SK-N-SH (cell line): ENCODE measurements at regions not wholly inside any gene's neighbourhood (a gene's known extent, or its start where the extent isn't known, plus 50 kb on each side); places are given as distances from the start of the nearest gene placed in this dataset.
"Not testable (repeated sequence)": the region's sequence is repeated elsewhere in the genome, so short reads cannot be mapped to it uniquely, and the experiment has no call there.

Experiments used
- ELF1 ChIP-seq: IDR thresholded peaks from 2 replicates; pipeline ENCODE4 v1.4.0; 2012
- EP300 ChIP-seq, 2 experiments: IDR thresholded peaks; 2 replicates each; pipeline versions ENCODE4 v1.4.0 to v1.6.1; 2012; ENCODE audit warnings: borderline replicate concordance in 1 of 2, low read depth in 1 of 2, low read length in 1 of 2
- FOSL2 ChIP-seq: IDR thresholded peaks from 2 replicates; pipeline ENCODE4 v1.4.0; 2012; ENCODE audit warnings: low read depth, mild to moderate bottlenecking, moderate library complexity, borderline replicate concordance
- FOXM1 ChIP-seq: IDR thresholded peaks from 2 replicates; pipeline ENCODE4 v1.4.0; 2012; ENCODE audit warnings: low read depth, mild to moderate bottlenecking
- GABPA ChIP-seq: IDR thresholded peaks from 2 replicates; pipeline ENCODE4 v1.4.0; 2012; ENCODE audit warnings: low read depth, mild to moderate bottlenecking
- MXI1 ChIP-seq: IDR thresholded peaks from 2 replicates; pipeline ENCODE4 v1.6.1; 2012; ENCODE audit warnings: mild to moderate bottlenecking, low read depth, low read length, improper control_type of control experiment
- NFIC ChIP-seq: IDR thresholded peaks from 2 replicates; pipeline ENCODE4 v1.4.0; 2012; ENCODE audit warnings: borderline replicate concordance
- POLR2AphosphoS5 ChIP-seq: IDR thresholded peaks from 2 replicates; pipeline ENCODE4 v1.6.1; 2012; ENCODE audit warnings: low read depth, low read length
- RCOR1 ChIP-seq: fragments of 150-350 bp; IDR thresholded peaks from 2 replicates; pipeline ENCODE4 v1.6.1; 2017; ENCODE audit warnings: antibody characterized with exemption, low read length
- TCF12 ChIP-seq: IDR thresholded peaks from 2 replicates; pipeline ENCODE4 v1.4.0; 2012
- TF ChIP-seq, protein P1 (sequence below): IDR thresholded peaks from 2 replicates; pipeline ENCODE4 v1.6.1; 2012; ENCODE audit warnings: mild to moderate bottlenecking, low read depth, low read length, moderate library complexity
- TF ChIP-seq, protein P2 (sequence below): fragments of 200-600 bp; sonication (generic); IDR thresholded peaks from 2 replicates; pipeline ENCODE4 v1.6.1; 2017; ENCODE audit warnings: antibody characterized with exemption, mild to moderate bottlenecking, moderate library complexity
- TF ChIP-seq, protein P3 (sequence below): IDR thresholded peaks from 2 replicates; pipeline ENCODE4 v1.4.0; 2012; ENCODE audit warnings: low read depth, borderline replicate concordance

DNA sequence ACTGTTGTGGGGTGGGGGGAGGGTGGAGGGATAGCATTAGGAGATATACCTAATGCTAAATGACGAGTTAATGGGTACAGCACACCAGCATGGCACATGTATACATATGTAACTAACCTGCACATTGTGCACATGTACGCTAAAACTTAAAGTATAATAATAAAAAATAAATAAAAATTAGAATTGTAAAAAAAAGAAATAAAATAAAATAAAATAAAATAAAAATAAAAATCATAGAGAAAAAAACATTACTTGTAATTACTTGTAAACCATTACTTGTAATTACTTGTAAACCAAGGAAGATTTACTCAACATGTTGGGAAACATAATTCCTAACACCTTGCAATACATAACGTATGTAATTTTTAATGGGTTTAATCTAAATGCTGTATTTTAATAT lies 80.7 kb upstream of the CDH7 start:
- not testable (repeated sequence) for TF ChIP-seq EP300 (IDR thresholded peaks at IDR 0.05; ENCODE audit: borderline replicate concordance in 1 of 2, low read depth in 1 of 2, low read length in 1 of 2); POLR2AphosphoS5; RCOR1; FOSL2; NFIC; GABPA; TCF12; FOXM1; MXI1; ELF1
- TF ChIP-seq, protein P1, sequence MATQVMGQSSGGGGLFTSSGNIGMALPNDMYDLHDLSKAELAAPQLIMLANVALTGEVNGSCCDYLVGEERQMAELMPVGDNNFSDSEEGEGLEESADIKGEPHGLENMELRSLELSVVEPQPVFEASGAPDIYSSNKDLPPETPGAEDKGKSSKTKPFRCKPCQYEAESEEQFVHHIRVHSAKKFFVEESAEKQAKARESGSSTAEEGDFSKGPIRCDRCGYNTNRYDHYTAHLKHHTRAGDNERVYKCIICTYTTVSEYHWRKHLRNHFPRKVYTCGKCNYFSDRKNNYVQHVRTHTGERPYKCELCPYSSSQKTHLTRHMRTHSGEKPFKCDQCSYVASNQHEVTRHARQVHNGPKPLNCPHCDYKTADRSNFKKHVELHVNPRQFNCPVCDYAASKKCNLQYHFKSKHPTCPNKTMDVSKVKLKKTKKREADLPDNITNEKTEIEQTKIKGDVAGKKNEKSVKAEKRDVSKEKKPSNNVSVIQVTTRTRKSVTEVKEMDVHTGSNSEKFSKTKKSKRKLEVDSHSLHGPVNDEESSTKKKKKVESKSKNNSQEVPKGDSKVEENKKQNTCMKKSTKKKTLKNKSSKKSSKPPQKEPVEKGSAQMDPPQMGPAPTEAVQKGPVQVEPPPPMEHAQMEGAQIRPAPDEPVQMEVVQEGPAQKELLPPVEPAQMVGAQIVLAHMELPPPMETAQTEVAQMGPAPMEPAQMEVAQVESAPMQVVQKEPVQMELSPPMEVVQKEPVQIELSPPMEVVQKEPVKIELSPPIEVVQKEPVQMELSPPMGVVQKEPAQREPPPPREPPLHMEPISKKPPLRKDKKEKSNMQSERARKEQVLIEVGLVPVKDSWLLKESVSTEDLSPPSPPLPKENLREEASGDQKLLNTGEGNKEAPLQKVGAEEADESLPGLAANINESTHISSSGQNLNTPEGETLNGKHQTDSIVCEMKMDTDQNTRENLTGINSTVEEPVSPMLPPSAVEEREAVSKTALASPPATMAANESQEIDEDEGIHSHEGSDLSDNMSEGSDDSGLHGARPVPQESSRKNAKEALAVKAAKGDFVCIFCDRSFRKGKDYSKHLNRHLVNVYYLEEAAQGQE = not testable (repeated sequence)
- TF ChIP-seq, protein P2, sequence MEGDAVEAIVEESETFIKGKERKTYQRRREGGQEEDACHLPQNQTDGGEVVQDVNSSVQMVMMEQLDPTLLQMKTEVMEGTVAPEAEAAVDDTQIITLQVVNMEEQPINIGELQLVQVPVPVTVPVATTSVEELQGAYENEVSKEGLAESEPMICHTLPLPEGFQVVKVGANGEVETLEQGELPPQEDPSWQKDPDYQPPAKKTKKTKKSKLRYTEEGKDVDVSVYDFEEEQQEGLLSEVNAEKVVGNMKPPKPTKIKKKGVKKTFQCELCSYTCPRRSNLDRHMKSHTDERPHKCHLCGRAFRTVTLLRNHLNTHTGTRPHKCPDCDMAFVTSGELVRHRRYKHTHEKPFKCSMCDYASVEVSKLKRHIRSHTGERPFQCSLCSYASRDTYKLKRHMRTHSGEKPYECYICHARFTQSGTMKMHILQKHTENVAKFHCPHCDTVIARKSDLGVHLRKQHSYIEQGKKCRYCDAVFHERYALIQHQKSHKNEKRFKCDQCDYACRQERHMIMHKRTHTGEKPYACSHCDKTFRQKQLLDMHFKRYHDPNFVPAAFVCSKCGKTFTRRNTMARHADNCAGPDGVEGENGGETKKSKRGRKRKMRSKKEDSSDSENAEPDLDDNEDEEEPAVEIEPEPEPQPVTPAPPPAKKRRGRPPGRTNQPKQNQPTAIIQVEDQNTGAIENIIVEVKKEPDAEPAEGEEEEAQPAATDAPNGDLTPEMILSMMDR = not testable (repeated sequence)
- TF ChIP-seq, protein P3, sequence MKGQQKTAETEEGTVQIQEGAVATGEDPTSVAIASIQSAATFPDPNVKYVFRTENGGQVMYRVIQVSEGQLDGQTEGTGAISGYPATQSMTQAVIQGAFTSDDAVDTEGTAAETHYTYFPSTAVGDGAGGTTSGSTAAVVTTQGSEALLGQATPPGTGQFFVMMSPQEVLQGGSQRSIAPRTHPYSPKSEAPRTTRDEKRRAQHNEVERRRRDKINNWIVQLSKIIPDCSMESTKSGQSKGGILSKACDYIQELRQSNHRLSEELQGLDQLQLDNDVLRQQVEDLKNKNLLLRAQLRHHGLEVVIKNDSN = not testable (repeated sequence)
